ENCODE measurements at regions not wholly inside any gene's neighbourhood (a gene's known extent, or its start where the extent isn't known, plus 50 kb on each side); places are given as distances from the start of the nearest gene placed in this dataset.

GRCh38 chr1:102726417-102726816, 381.9 kb downstream of the COL11A1 start:
- TF ChIP-seq FOXM1 (IDR thresholded peaks at IDR 0.05; ENCODE audit: borderline replicate concordance) (no peak), SP1 (IDR thresholded peaks at IDR 0.05) (no peak), BHLHE40 (IDR thresholded peaks at IDR 0.05; ENCODE audit: borderline replicate concordance) (no peak), HDGF (IDR thresholded peaks at IDR 0.05; ENCODE audit: borderline replicate concordance) (no peak), FOXK2 (IDR thresholded peaks at IDR 0.05) (no peak), ELF4 (IDR thresholded peaks at IDR 0.05) (no peak), ZNF384 (IDR thresholded peaks at IDR 0.05) (no peak)

Data from HEK293T (cell line).